Liver (tissue), 7 donors: ENCODE measurements at regions not wholly inside any gene's neighbourhood (a gene's known extent, or its start where the extent isn't known, plus 50 kb on each side); places are given as distances from the start of the nearest gene placed in this dataset.

Experiments used
- DNase-seq: peaks from one replicate; pipeline ENCODE4 v3.0.0-alpha.2; 2017; ENCODE audit warnings: low spot score
- H3K27ac ChIP-seq, 2 donors: one replicate each; pipeline ENCODE4 v1.7.0; 2013; ENCODE audit warnings: inconsistent platforms in 2 of 2, low read length in 2 of 2, control low read depth in 1 of 2, low read depth in 1 of 2, mild to moderate bottlenecking in 1 of 2
- H3K27me3 ChIP-seq, 4 donors: one replicate each; pipeline versions ENCODE4 v1.6.1 to v1.7.0; 2013; ENCODE audit warnings: low read length in 3 of 4, inconsistent platforms in 1 of 4, mild to moderate bottlenecking in 1 of 4, moderate library complexity in 1 of 4; ENCODE audit not compliant: control insufficient read depth in 4 of 4, insufficient read depth in 4 of 4
- H3K36me3 ChIP-seq, 4 donors: one replicate each; pipeline versions ENCODE4 v1.6.1 to v1.7.0; 2013; ENCODE audit warnings: low read length in 3 of 4, mild to moderate bottlenecking in 3 of 4, low read depth in 1 of 4, moderate library complexity in 1 of 4; ENCODE audit not compliant: control insufficient read depth in 4 of 4, insufficient read depth in 3 of 4
- H3K4me1 ChIP-seq, 4 donors: one replicate each; pipeline versions ENCODE4 v1.6.1 to v1.7.0; 2013; ENCODE audit warnings: low read length in 3 of 4, mild to moderate bottlenecking in 3 of 4, moderate library complexity in 1 of 4; ENCODE audit not compliant: control insufficient read depth in 4 of 4, insufficient read depth in 4 of 4
- H3K4me3 ChIP-seq, 3 donors: one replicate each; pipeline versions ENCODE4 v1.6.1 to v1.7.0; 2013; ENCODE audit warnings: low read length in 3 of 3, control low read depth in 1 of 3, low read depth in 1 of 3, mild to moderate bottlenecking in 1 of 3
- H3K9ac ChIP-seq, 2 donors: one replicate each; pipeline ENCODE4 v1.7.0; 2013; ENCODE audit warnings: low read length in 2 of 2, mild to moderate bottlenecking in 2 of 2, moderate library complexity in 2 of 2, control low read depth in 1 of 2, low read depth in 1 of 2
- H3K9me3 ChIP-seq, 4 donors: one replicate each; pipeline versions ENCODE4 v1.6.1 to v1.7.0; 2013; ENCODE audit warnings: low read length in 3 of 4; ENCODE audit not compliant: control insufficient read depth in 4 of 4
- EGR1 ChIP-seq, 2 donors: IDR thresholded peaks; 2 replicates each; pipeline ENCODE4 v1.6.1; 2016 to 2018; ENCODE audit warnings: antibody characterized with exemption in 2 of 2, low read depth in 2 of 2
- FOXA1 ChIP-seq: IDR thresholded peaks from 2 replicates; pipeline ENCODE4 v1.6.1; 2016; ENCODE audit warnings: antibody characterized with exemption
- GABPA ChIP-seq, 2 donors: IDR thresholded peaks in 1 of 2; conservative IDR thresholded peaks in 1 of 2; 2 replicates each; pipeline ENCODE4 v1.6.1; 2016; ENCODE audit warnings: antibody characterized with exemption in 2 of 2, mild to moderate bottlenecking in 1 of 2, moderate library complexity in 1 of 2
- HNF4A ChIP-seq, 2 donors: conservative IDR thresholded peaks; 2 replicates each; pipeline ENCODE4 v1.6.1; 2016; ENCODE audit warnings: antibody characterized with exemption in 2 of 2, mild to moderate bottlenecking in 2 of 2
- MAX ChIP-seq: IDR thresholded peaks from 2 replicates; pipeline ENCODE4 v1.6.1; 2016; ENCODE audit warnings: antibody characterized with exemption
- RAD21 ChIP-seq, 2 donors: IDR thresholded peaks; 2 replicates each; pipeline ENCODE4 v1.6.1; 2016; ENCODE audit warnings: antibody characterized with exemption in 2 of 2, mild to moderate bottlenecking in 2 of 2
- RXRA ChIP-seq, 2 donors: IDR thresholded peaks; 2 replicates each; pipeline ENCODE4 v1.6.1; 2017 to 2018; ENCODE audit warnings: antibody characterized with exemption in 2 of 2, mild to moderate bottlenecking in 1 of 2
- SP1 ChIP-seq: IDR thresholded peaks from 2 replicates; pipeline ENCODE4 v1.6.1; 2018; ENCODE audit warnings: antibody characterized with exemption, mild to moderate bottlenecking
- TAF1 ChIP-seq: conservative IDR thresholded peaks from 2 replicates; pipeline ENCODE4 v1.6.1; 2016; ENCODE audit warnings: antibody characterized with exemption, mild to moderate bottlenecking
- YY1 ChIP-seq: IDR thresholded peaks from 2 replicates; pipeline ENCODE4 v1.6.1; 2016; ENCODE audit warnings: antibody characterized with exemption, mild to moderate bottlenecking
- WGBS: extraction: QIAGEN DNeasy Blood & Tissue Kit; methylation state at CpG from one replicate; pipeline ENCODE4 v1.1.7; 2013; 5-methylcytosine and 5-hydroxymethylcytosine counted together
- TF ChIP-seq, protein P1 (sequence below): IDR thresholded peaks from 2 replicates; pipeline ENCODE4 v1.6.1; 2016; ENCODE audit warnings: antibody characterized with exemption
- TF ChIP-seq, protein P2 (sequence below): IDR thresholded peaks from 2 replicates; pipeline ENCODE4 v1.6.1; 2016; ENCODE audit warnings: antibody characterized with exemption, mild to moderate bottlenecking
- TF ChIP-seq, protein P3 (sequence below): IDR thresholded peaks from 2 replicates; pipeline ENCODE4 v1.6.1; 2016; ENCODE audit warnings: antibody characterized with exemption
- donor health status: healthy.
- donor health status: healthy.
- donor health status: healthy.
- donor health status: healthy.

GRCh38 chr11:127058524-127058923, 58.0 kb upstream of the KIRREL3 start:
- DNase-seq, result no peak
- Histone ChIP-seq H3K36me3 (no peaks in the 10 kb centered on the region), H3K4me1 (no peaks in the 10 kb centered on the region), H3K9me3 (no peaks in the 10 kb centered on the region), H3K4me3 (no peak overlapping the region), H3K27me3 (no peaks in the 10 kb centered on the region), H3K27ac (no peak overlapping the region), H3K9ac (no peak overlapping the region)
- no peak for TF ChIP-seq MAX
- TF ChIP-seq, protein P1, sequence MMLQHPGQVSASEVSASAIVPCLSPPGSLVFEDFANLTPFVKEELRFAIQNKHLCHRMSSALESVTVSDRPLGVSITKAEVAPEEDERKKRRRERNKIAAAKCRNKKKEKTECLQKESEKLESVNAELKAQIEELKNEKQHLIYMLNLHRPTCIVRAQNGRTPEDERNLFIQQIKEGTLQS, result no peak
- 89% methylated on average over 2 of the region's 2 CpGs for WGBS

DNA sequence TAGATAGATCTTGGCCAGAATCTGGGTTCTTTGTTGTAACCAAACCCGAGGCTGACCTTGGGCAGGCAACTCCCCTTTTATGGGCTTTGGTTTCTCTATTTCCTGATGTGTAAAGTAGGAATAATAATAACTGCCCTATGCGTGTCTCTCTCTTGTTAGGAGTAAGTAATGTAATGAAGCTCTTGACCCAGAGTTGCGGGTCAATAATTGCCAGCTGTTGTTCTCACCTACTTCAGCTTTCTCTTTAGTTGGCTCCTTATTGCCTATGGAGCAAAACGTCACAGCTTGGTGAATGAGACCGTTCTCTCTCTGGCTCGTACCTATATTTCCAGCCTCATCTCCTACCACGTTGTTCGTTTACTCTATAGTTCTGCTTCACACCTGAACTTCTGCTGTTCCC, 56.6 kb upstream of the KIRREL3 start:
- Histone ChIP-seq H3K27ac (no peak overlapping the region), H3K36me3 (no peaks in the 10 kb centered on the region), H3K4me3 (no peak overlapping the region), H3K9ac (no peak overlapping the region), H3K9me3 (no peaks in the 10 kb centered on the region), H3K27me3 (no peaks in the 10 kb centered on the region), H3K4me1 (no peaks in the 10 kb centered on the region)
- 89% methylated on average over 8 of the region's 8 CpGs for WGBS
- no peak for DNase-seq
- no peak for TF ChIP-seq SP1
- TF ChIP-seq, protein P2, sequence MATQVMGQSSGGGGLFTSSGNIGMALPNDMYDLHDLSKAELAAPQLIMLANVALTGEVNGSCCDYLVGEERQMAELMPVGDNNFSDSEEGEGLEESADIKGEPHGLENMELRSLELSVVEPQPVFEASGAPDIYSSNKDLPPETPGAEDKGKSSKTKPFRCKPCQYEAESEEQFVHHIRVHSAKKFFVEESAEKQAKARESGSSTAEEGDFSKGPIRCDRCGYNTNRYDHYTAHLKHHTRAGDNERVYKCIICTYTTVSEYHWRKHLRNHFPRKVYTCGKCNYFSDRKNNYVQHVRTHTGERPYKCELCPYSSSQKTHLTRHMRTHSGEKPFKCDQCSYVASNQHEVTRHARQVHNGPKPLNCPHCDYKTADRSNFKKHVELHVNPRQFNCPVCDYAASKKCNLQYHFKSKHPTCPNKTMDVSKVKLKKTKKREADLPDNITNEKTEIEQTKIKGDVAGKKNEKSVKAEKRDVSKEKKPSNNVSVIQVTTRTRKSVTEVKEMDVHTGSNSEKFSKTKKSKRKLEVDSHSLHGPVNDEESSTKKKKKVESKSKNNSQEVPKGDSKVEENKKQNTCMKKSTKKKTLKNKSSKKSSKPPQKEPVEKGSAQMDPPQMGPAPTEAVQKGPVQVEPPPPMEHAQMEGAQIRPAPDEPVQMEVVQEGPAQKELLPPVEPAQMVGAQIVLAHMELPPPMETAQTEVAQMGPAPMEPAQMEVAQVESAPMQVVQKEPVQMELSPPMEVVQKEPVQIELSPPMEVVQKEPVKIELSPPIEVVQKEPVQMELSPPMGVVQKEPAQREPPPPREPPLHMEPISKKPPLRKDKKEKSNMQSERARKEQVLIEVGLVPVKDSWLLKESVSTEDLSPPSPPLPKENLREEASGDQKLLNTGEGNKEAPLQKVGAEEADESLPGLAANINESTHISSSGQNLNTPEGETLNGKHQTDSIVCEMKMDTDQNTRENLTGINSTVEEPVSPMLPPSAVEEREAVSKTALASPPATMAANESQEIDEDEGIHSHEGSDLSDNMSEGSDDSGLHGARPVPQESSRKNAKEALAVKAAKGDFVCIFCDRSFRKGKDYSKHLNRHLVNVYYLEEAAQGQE, result no peak
- no peak for TF ChIP-seq HNF4A (conservative IDR thresholded peaks at IDR 0.05)
- no peak for TF ChIP-seq YY1
- no peak for TF ChIP-seq MAX

GRCh38 chr11:127056338-127056971, 55.9 kb upstream of the KIRREL3 start:
- DNase-seq, result no peak
- Histone ChIP-seq H3K9me3 (no peaks in the 10 kb centered on the region), H3K4me1 (no peaks in the 10 kb centered on the region), H3K27me3 (no peaks in the 10 kb centered on the region), H3K27ac (no peak overlapping the region), H3K9ac (no peak overlapping the region), H3K4me3 (no peak overlapping the region), H3K36me3 (no peaks in the 10 kb centered on the region)
- WGBS, result 81% methylated on average over 6 of the region's 6 CpGs
- no peak for TF ChIP-seq MAX
- no peak for TF ChIP-seq HNF4A (conservative IDR thresholded peaks at IDR 0.05)

GRCh38 chr11:127055236-127055635, 54.7 kb upstream of the KIRREL3 start:
- no peak overlapping the region for H3K27ac ChIP-seq
- no peaks in the 10 kb centered on the region for H3K9me3 ChIP-seq
- DNase-seq, result no peak
- WGBS, result 84% methylated on average over 6 of the region's 6 CpGs
- H3K4me3 ChIP-seq, result no peak overlapping the region
- H3K36me3 ChIP-seq, result no peaks in the 10 kb centered on the region
- H3K27me3 ChIP-seq, result no peaks in the 10 kb centered on the region
- no peak overlapping the region for H3K9ac ChIP-seq
- H3K4me1 ChIP-seq, result no peaks in the 10 kb centered on the region
- TF ChIP-seq GABPA (IDR thresholded peaks at IDR 0.05 in 1 of 2, conservative IDR thresholded peaks at IDR 0.05 in 1 of 2) (no peak), MAX (no peak), FOXA1 (no peak), TAF1 (no peak), RAD21 (IDR thresholded peaks at IDR 0.05) (no peak), EGR1 (IDR thresholded peaks at IDR 0.05; ENCODE audit: low read depth in 2 of 2) (no peak), YY1 (no peak), SP1 (no peak), RXRA (IDR thresholded peaks at IDR 0.05) (no peak)
- TF ChIP-seq, protein P1, result no peak
- TF ChIP-seq, protein P3, sequence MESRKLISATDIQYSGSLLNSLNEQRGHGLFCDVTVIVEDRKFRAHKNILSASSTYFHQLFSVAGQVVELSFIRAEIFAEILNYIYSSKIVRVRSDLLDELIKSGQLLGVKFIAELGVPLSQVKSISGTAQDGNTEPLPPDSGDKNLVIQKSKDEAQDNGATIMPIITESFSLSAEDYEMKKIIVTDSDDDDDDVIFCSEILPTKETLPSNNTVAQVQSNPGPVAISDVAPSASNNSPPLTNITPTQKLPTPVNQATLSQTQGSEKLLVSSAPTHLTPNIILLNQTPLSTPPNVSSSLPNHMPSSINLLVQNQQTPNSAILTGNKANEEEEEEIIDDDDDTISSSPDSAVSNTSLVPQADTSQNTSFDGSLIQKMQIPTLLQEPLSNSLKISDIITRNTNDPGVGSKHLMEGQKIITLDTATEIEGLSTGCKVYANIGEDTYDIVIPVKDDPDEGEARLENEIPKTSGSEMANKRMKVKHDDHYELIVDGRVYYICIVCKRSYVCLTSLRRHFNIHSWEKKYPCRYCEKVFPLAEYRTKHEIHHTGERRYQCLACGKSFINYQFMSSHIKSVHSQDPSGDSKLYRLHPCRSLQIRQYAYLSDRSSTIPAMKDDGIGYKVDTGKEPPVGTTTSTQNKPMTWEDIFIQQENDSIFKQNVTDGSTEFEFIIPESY, result no peak
